MCF 10A (cell line): ENCODE measurements at regions not wholly inside any gene's neighbourhood (a gene's known extent, or its start where the extent isn't known, plus 50 kb on each side); places are given as distances from the start of the nearest gene placed in this dataset.

ENCODE experiments used
- BruUV-seq: library from RNA; stranded (reverse); fragments of 400-500 nt; replicated peaks from 2 replicates; lab custom pipeline; 2021; lab: Mats Ljungman, UMichigan
- CTCF ChIA-PET: fragments of 300-600 bp; sonication (Branson Sonifier 250); formaldehyde crosslinking; extraction: SDS; loops from one replicate; lab custom pipeline; 2021; ENCODE audit warnings: antibody characterized with exemption, inconsistent platforms; lab: Yijun Ruan, JAX
- POLR2A ChIA-PET: fragments of 300-600, 350-650 bp; sonication (Branson Sonifier 250); formaldehyde crosslinking; extraction: SDS; loops from one replicate; lab custom pipeline; 2020; ENCODE audit warnings: antibody characterized with exemption, inconsistent platforms; lab: Yijun Ruan, JAX
- DNase-seq: peaks from one replicate; pipeline ENCODE4 v3.0.0-alpha.2; 2018; ENCODE audit not compliant: unreplicated experiment
- H3K27ac Mint-ChIP-seq: one replicate; pipeline ENCODE4 v1.8.0; 2022; ENCODE audit warnings: mild to moderate bottlenecking, low read depth, mixed read lengths; ENCODE audit not compliant: unreplicated experiment
- H3K27me3 Mint-ChIP-seq: one replicate; pipeline ENCODE4 v1.8.0; 2022; ENCODE audit warnings: mixed read lengths; ENCODE audit not compliant: insufficient read depth, unreplicated experiment
- H3K36me3 Mint-ChIP-seq: one replicate; pipeline ENCODE4 v1.8.0; 2022; ENCODE audit warnings: mild to moderate bottlenecking, moderate library complexity, mixed read lengths; ENCODE audit not compliant: insufficient read depth, unreplicated experiment
- H3K4me1 Mint-ChIP-seq: one replicate; pipeline ENCODE4 v1.8.0; 2022; ENCODE audit warnings: mixed read lengths; ENCODE audit not compliant: insufficient read depth, unreplicated experiment
- H3K4me3 Mint-ChIP-seq: one replicate; pipeline ENCODE4 v1.8.0; 2022; ENCODE audit warnings: mild to moderate bottlenecking, moderate library complexity, mixed read lengths; ENCODE audit not compliant: unreplicated experiment
- H3K9me3 Mint-ChIP-seq: one replicate; pipeline ENCODE4 v1.8.0; 2022; ENCODE audit warnings: mixed read lengths; ENCODE audit not compliant: unreplicated experiment
- CTCF ChIP-seq: fragments of 200-600 bp; IDR thresholded peaks from one replicate; pipeline ENCODE4 v1.8.0; 2022; ENCODE audit warnings: antibody characterized with exemption, mild to moderate bottlenecking; ENCODE audit not compliant: unreplicated experiment
- intact Hi-C: fragments of 100-400 bp; cut with micrococcal nuclease; formaldehyde crosslinking; loops from 2 replicates; pipeline ENCODE4 v1.14.1; 2022

- Mint-ChIP-seq H3K27me3 (no peaks in the 10 kb centered on the region), H3K4me3 (no peak overlapping the region), H3K4me1 (peaks cover 13% of the 10 kb centered on the region), H3K27ac (no peak overlapping the region), H3K36me3 (no peaks in the 10 kb centered on the region), H3K9me3 (peaks cover under 1% of the 10 kb centered on the region)
- intact Hi-C loops: no loop called here
- POLR2A ChIA-PET: interaction anchor here (1.0 kb wide), 1 partner anchor 13 kb away, joined by 3 read pairs; no protein-coding TSS in a partner anchor
- BruUV-seq: no TSS peak
- TF ChIP-seq CTCF: no peak
- no peak for DNase-seq
- CTCF ChIA-PET: interaction anchor here (0.6 kb wide), 1 partner anchor 558 kb away, joined by 3 read pairs; no protein-coding TSS in a partner anchor
Observed at GRCh38 chr13:33683376-33683775, 134.6 kb upstream of the RFC3 start.

- no peak for TF ChIP-seq CTCF
- CTCF ChIA-PET: no interaction called here
- BruUV-seq: no TSS peak
- DNase-seq: no peak
- Mint-ChIP-seq H3K4me3 (no peak overlapping the region), H3K36me3 (no peaks in the 10 kb centered on the region), H3K9me3 (peaks cover 7% of the 10 kb centered on the region), H3K27ac (no peak overlapping the region), H3K4me1 (no peaks in the 10 kb centered on the region), H3K27me3 (no peaks in the 10 kb centered on the region)
- intact Hi-C loops: no loop called here
- POLR2A ChIA-PET: no interaction called here
Observed at GRCh38 chr13:33684874-33685273, 133.1 kb upstream of the RFC3 start.

- Mint-ChIP-seq H3K27me3 (no peaks in the 10 kb centered on the region), H3K27ac (no peak overlapping the region), H3K4me1 (no peaks in the 10 kb centered on the region), H3K9me3 (peaks cover 7% of the 10 kb centered on the region), H3K36me3 (no peaks in the 10 kb centered on the region), H3K4me3 (no peak overlapping the region)
- intact Hi-C loops: no loop called here
- BruUV-seq: no TSS peak
- no peak for DNase-seq
- TF ChIP-seq CTCF: no peak
- CTCF ChIA-PET: interaction anchor here (0.5 to 1.4 kb wide), 2 partner anchors 8 to 74 kb away, joined by 3 to 5 read pairs; no protein-coding TSS in a partner anchor
- POLR2A ChIA-PET: interaction anchor here (1.6 kb wide), 1 partner anchor 9 kb away, joined by 4 read pairs; no protein-coding TSS in a partner anchor
Observed at GRCh38 chr13:33686772-33687480, 131.0 kb upstream of the RFC3 start.

GRCh38 chr13:33690354-33690753 lies 127.6 kb upstream of the RFC3 start:
- CTCF ChIA-PET: interaction anchor here (0.6 to 0.7 kb wide), 2 partner anchors 11 to 134 kb away, joined by 3 read pairs; no protein-coding TSS in a partner anchor
- no peak overlapping the region for H3K27ac Mint-ChIP-seq

More at GRCh38 chr13:33690354-33690753, 127.6 kb upstream of the RFC3 start:
- POLR2A ChIA-PET: interaction anchor here (0.7 kb wide), 1 partner anchor 840 kb away, joined by 3 read pairs; no protein-coding TSS in a partner anchor
- Mint-ChIP-seq H3K36me3 (no peaks in the 10 kb centered on the region), H3K4me3 (no peak overlapping the region), H3K9me3 (peaks cover 7% of the 10 kb centered on the region), H3K4me1 (no peaks in the 10 kb centered on the region), H3K27me3 (no peaks in the 10 kb centered on the region)
- TF ChIP-seq CTCF: no peak
- intact Hi-C loops: no loop called here
- no TSS peak for BruUV-seq
- DNase-seq: no peak
